ENCODE measurements at regions not wholly inside any gene's neighbourhood (a gene's known extent, or its start where the extent isn't known, plus 50 kb on each side); places are given as distances from the start of the nearest gene placed in this dataset.

GRCh38 chr7:106792233-106792926 lies 72.7 kb upstream of the PIK3CG start:
- TF ChIP-seq, protein P1, sequence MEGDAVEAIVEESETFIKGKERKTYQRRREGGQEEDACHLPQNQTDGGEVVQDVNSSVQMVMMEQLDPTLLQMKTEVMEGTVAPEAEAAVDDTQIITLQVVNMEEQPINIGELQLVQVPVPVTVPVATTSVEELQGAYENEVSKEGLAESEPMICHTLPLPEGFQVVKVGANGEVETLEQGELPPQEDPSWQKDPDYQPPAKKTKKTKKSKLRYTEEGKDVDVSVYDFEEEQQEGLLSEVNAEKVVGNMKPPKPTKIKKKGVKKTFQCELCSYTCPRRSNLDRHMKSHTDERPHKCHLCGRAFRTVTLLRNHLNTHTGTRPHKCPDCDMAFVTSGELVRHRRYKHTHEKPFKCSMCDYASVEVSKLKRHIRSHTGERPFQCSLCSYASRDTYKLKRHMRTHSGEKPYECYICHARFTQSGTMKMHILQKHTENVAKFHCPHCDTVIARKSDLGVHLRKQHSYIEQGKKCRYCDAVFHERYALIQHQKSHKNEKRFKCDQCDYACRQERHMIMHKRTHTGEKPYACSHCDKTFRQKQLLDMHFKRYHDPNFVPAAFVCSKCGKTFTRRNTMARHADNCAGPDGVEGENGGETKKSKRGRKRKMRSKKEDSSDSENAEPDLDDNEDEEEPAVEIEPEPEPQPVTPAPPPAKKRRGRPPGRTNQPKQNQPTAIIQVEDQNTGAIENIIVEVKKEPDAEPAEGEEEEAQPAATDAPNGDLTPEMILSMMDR (conservative IDR thresholded peaks at IDR 0.05; ENCODE audit: low read length), result no peak
- TF ChIP-seq EZH2phosphoT487 (IDR thresholded peaks at IDR 0.05; ENCODE audit: borderline replicate concordance), result no peak

Data from Loucy (cell line).